K562 (cell line): ENCODE measurements at regions not wholly inside any gene's neighbourhood (a gene's known extent, or its start where the extent isn't known, plus 50 kb on each side); places are given as distances from the start of the nearest gene placed in this dataset.

Source experiments
- ATAC-seq: fragments of 200-7000 bp; cut with Tn5 transposase; 3 replicates; pipeline ENCODE4 v1.9.1; 2020; ENCODE audit warnings: moderate library complexity
- BruUV-seq: library from RNA; stranded (reverse); fragments of 400-500 nt; replicated peaks from 2 replicates; lab custom pipeline; 2021; lab: Mats Ljungman, UMichigan
- CTCF ChIA-PET: fragments of 300-600 bp; formaldehyde crosslinking; extraction: SDS; loops from one replicate; lab custom pipeline; 2021; ENCODE audit warnings: low intra/inter-chr PET ratio; lab: Yijun Ruan, JAX
- POLR2A ChIA-PET: fragments of 300-600, 350-650 bp; sonication (Branson Sonifier 250); formaldehyde crosslinking; extraction: SDS; loops from one replicate; lab custom pipeline; 2021; ENCODE audit warnings: antibody characterized with exemption, inconsistent platforms; lab: Yijun Ruan, JAX
- DNase-seq, 4 experiments: peaks; one replicate each; pipeline versions ENCODE4 v3.0.0 to v3.0.0-alpha.2; 2011 to 2018; ENCODE audit warnings: low spot score in 3 of 4, mixed read lengths in 3 of 4; ENCODE audit errors: extremely low read depth in 1 of 4
- FAIRE-seq: peaks from 2 replicates; lab custom pipeline; 2011; peaks lifted over from hg19 to GRCh38; lab: Jason Lieb, UNC
- H2AFZ ChIP-seq: 2 replicates; pipeline ENCODE4 v1.6.0; 2011; ENCODE audit warnings: low read depth, low read length, control low read depth, inconsistent platforms
- H3K27ac ChIP-seq: fragments of 200-600 bp; 3 replicates; pipeline ENCODE4 v1.8.0; 2011; ENCODE audit warnings: low read depth, mild to moderate bottlenecking, control low read depth, inconsistent platforms, low read length, moderate library complexity, mixed read lengths; ENCODE audit errors: extremely low read depth
- H3K27me3 ChIP-seq, 2 experiments: fragments of 300-600 bp in 1 of 2; 2 replicates in 1 of 2; 3 replicates in 1 of 2; pipeline versions ENCODE4 v1.6.0 to v1.8.0; 2011; ENCODE audit warnings: inconsistent platforms in 2 of 2, low read length in 2 of 2, mild to moderate bottlenecking in 1 of 2, mixed read lengths in 1 of 2, moderate library complexity in 1 of 2; ENCODE audit not compliant: control insufficient read depth in 2 of 2, insufficient read depth in 2 of 2
- H3K36me3 ChIP-seq: fragments of 300-600 bp; 3 replicates; pipeline ENCODE4 v1.8.0; 2011; ENCODE audit warnings: mild to moderate bottlenecking, low read length, inconsistent platforms; ENCODE audit not compliant: control insufficient read depth, insufficient read depth
- H3K4me1 ChIP-seq, 2 experiments: fragments of 200-600 bp in 1 of 2; replicated peaks in 1 of 2; 2 replicates in 1 of 2; 3 replicates in 1 of 2; pipeline versions ENCODE4 v1.5.1 to v1.8.0; 2011; ENCODE audit warnings: inconsistent platforms in 2 of 2, low read length in 2 of 2, mild to moderate bottlenecking in 1 of 2, mixed read lengths in 1 of 2, moderate library complexity in 1 of 2; ENCODE audit not compliant: control insufficient read depth in 2 of 2, insufficient read depth in 2 of 2
- H3K4me2 ChIP-seq: 2 replicates; pipeline ENCODE4 v1.6.1; 2011; ENCODE audit warnings: low read length, control low read depth, inconsistent platforms, mixed read lengths; ENCODE audit not compliant: insufficient read depth
- H3K4me3 ChIP-seq: fragments of 200-600 bp; sonication (generic), shearing (Covaris generic); 2 replicates; pipeline ENCODE4 v1.5.1; 2016; ENCODE audit warnings: control low read depth, inconsistent platforms
- H3K79me2 ChIP-seq: fragments of 200-600 bp; 3 replicates; pipeline ENCODE4 v1.8.0; 2011; ENCODE audit warnings: low read length, inconsistent platforms; ENCODE audit not compliant: control insufficient read depth, insufficient read depth
- H3K9ac ChIP-seq, 2 experiments: 2 replicates each; pipeline versions ENCODE4 v1.6.0 to v1.6.1; 2011; ENCODE audit warnings: low read depth in 2 of 2, low read length in 2 of 2, control low read depth in 1 of 2, inconsistent platforms in 1 of 2, mild to moderate bottlenecking in 1 of 2, mixed read lengths in 1 of 2; ENCODE audit not compliant: insufficient read depth in 1 of 2
- H3K9me1 ChIP-seq: one replicate; pipeline ENCODE4 v1.6.0; 2011; ENCODE audit warnings: inconsistent platforms, mild to moderate bottlenecking, low read length, moderate library complexity; ENCODE audit not compliant: control insufficient read depth, insufficient read depth
- H3K9me3 ChIP-seq: replicated peaks from 2 replicates; pipeline ENCODE4 v1.5.1; 2011; ENCODE audit warnings: low read depth, low read length, inconsistent platforms; ENCODE audit not compliant: control insufficient read depth, insufficient read depth
- H4K20me1 ChIP-seq: replicated peaks from 2 replicates; pipeline ENCODE4 v1.6.1; 2011; ENCODE audit warnings: low read length, inconsistent platforms, mixed read lengths; ENCODE audit not compliant: control insufficient read depth, insufficient read depth
- PRDM10 ChIP-seq: fragments of 450-650 bp; IDR thresholded peaks from 2 replicates; pipeline ENCODE4 v1.6.1; 2018; ENCODE audit not compliant: partially characterized antibody
- SIN3B ChIP-seq: fragments of 450-650 bp; IDR thresholded peaks from 2 replicates; pipeline ENCODE4 v1.6.1; 2017; ENCODE audit warnings: low read depth, mild to moderate bottlenecking, moderate library complexity
- WGBS: fragments of 100-300 bp; shearing (Covaris generic); methylation state at CpG from one replicate; pipeline ENCODE4 v1.1.6; 2016; ENCODE audit warnings: low coverage, mixed read lengths; ENCODE audit not compliant: insufficient coverage; ENCODE audit errors: missing lambda C conversion rate; 5-methylcytosine and 5-hydroxymethylcytosine counted together
- in situ Hi-C: fragments of 300-500 bp; cut with MboI; formaldehyde crosslinking; loops from 4 replicates; pipeline ENCODE4 v1.15.0; 2018; ENCODE audit warnings: inconsistent platforms, mixed read lengths
- intact Hi-C: fragments of 100-400 bp; cut with micrococcal nuclease; formaldehyde crosslinking; loops from 2 replicates; pipeline ENCODE4 v1.14.2; 2022

GRCh38 chr19:32227561-32228165 lies 117.7 kb upstream of the ZNF507 start:
- H3K4me1 ChIP-seq: peaks cover 0 to 10% of the 10 kb centered on the region in 2 experiments; a peak in 1 of 5 replicates
- TF ChIP-seq SIN3B: no peak
- peak; percentile 85 for TF ChIP-seq PRDM10
- intact Hi-C loops (loop anchor here (10.0 kb wide), 1 partner anchor 553 kb away; no protein-coding TSS in a partner anchor), in situ Hi-C loops (loop anchor here (10.0 kb wide), 1 partner anchor 1543 kb away; no protein-coding TSS in a partner anchor)
- H2AFZ ChIP-seq: no peak overlapping the region
- H3K4me2 ChIP-seq: no peak overlapping the region
- H3K27ac ChIP-seq: no peak overlapping the region
- no peaks in the 10 kb centered on the region for H3K36me3 ChIP-seq
- H3K4me3 ChIP-seq: no peak overlapping the region
- no peak for DNase-seq
- no peaks in the 10 kb centered on the region for H3K9me1 ChIP-seq
- FAIRE-seq: no peak
- peak; percentile 29; the same call in 1 of the 3 replicates for ATAC-seq
- H3K27me3 ChIP-seq: peaks cover 7 to 36% of the 10 kb centered on the region in 2 experiments; a peak in 4 of 5 replicates
- H3K79me2 ChIP-seq: no peaks in the 10 kb centered on the region
- WGBS: 3% methylated on average over 29 of the region's 29 CpGs
- no TSS peak for BruUV-seq
- no peak overlapping the region for H3K9ac ChIP-seq
- no peaks in the 10 kb centered on the region; the same call in 1 of the 2 replicates for H4K20me1 ChIP-seq
- ChIA-PET POLR2A (interaction anchor here (0.5 kb wide), 1 partner anchor 432 kb away, joined by 3 read pairs; no protein-coding TSS in a partner anchor), CTCF (no interaction called here)
- H3K9me3 ChIP-seq: no peaks in the 10 kb centered on the region
